NCI-H1694 treated with DMSO at 0.1 percent for 48 hours (cell line): ENCODE measurements at regions not wholly inside any gene's neighbourhood (a gene's known extent, or its start where the extent isn't known, plus 50 kb on each side); places are given as distances from the start of the nearest gene placed in this dataset.

Source experiments
- DNase-seq: peaks from one replicate; lab custom pipeline; 2025; lab: John Stamatoyannopoulos, UW

GRCh38 chr7:80403686-80404241, 108.1 kb downstream of the GNAT3 start:
- no peak for DNase-seq

DNA sequence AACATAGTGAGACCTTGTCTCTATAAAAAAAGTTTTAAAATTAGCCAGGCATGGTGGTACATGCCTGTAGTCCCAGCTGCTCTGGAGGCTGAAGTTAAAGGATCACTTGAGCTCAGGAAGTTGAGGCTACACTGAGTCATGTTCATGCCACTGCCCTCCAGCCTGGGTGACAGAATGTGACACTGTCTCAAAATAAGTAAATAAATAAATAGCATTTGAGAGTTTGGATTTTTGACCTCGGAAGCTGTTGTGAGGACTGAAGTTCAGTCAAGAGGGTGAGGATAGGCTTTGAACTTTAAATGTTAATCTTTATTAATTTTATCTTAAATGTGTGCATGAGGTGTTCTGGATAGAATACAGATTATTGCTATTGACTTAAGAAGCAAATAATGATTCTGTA, 110.2 kb downstream of the GNAT3 start:
- no peak for DNase-seq

GRCh38 chr7:80393786-80394185, 118.1 kb downstream of the GNAT3 start:
- DNase-seq, result no peak

GRCh38 chr7:80392229-80393169, 119.4 kb downstream of the GNAT3 start:
- peak; percentile 68 for DNase-seq

DNA sequence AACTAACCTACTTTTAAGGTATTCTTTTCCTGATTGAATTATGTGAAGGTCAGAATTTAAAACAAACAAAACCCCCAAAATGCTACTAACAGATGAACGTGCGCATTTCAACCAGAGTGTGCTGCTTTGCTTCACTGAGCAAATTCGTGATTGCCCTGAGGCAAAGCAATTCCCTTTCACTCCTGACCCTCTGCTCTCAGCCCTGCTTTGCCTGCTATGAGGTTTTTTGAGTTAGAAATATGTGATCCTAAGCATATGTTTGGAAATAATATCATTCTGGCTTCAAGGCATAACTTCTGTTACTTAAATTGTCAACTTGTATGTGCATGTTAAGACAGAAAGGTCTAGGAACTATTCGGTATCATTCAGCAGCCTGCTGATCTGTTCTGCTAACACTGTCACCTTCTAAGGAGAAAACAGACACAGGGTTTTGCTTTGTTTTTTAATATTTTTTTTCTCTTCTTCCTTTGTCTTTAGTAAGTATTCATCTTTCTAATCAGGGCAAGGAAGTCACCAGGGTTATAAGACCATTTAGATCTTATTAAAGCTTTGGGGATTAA, 124.2 kb downstream of the GNAT3 start:
- peak; percentile 75 for DNase-seq

DNA sequence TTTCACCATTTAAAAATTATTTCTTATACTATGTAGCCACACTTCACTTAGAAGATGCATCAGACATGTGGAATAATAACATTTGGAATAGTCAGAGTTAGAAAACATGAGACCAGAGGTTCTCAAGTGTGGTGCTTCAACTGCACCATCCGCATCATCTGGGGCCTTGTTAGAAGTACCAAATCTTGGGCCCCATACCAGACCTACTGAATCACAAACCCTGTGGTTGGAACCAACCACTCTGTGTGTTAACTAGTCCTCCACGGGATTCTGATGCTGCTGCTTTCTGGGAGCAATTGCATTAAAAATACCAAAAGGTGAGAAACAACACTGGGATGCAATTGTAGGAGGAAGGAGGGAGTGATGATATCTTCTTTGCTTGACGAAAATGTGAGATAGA, 125.2 kb downstream of the GNAT3 start:
- DNase-seq, result no peak

DNA sequence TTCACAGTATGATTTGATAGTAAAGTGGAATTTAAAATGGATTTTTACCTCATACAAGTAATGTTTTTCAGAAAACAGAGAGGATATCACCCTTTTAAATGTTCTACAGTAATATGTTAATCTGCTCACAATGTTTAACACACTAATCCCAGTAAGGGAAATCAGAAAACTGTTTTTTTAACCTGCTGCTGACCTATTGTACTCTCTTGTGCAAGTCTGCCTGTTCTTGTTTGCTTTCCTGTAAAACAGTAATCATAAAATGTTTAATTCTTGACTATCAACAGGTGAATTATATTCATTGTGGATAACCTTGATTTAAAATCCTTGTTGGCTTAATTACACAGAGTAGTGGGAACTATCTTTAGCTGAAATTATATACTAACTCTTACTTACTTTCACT, 126.4 kb downstream of the GNAT3 start:
- DNase-seq, result no peak

- no peak for DNase-seq
Measured at GRCh38 chr7:80380957-80381356, 130.9 kb downstream of the GNAT3 start.

DNA sequence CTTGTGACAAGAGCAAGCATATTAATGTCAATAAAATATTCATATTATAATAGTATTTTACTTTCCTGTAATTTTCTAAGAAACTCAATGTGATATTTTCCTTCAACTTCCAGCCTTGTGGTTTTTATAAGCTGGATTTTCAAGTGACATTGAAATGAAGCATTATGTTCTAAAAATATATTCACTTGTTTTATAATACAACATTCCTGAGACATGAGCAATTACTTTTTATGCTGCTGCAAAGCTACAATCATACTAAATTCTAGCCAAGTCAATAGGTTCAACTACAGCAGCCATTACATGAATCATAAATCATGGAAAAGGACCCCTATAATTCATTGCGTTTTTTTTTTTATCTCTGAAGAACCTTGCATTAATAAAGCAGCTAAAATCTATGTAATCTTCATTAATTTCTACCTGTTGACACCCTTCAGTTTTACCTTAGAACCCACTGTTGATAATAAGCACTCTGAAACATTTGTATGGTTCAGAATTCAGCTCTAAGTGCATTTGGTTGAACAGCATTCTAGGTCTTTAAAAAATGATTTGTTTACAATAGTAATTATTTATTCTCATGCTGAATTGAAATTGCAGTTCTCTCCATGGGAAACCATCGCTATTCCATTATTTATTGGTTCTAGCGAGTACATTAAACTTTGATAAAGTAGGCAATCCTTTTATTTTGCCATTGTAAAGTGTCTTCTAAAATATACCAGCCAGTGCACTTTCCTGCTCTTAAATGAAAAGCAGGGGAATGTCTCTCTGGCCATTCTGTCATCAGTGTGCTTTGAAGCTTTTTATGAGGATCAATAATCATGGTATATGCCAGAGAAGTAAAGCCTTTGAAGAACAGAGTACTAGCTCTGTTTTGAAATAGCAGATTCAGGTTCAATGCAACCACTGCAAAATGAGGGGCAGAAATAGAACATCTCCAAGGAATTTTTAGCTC, 132.6 kb downstream of the GNAT3 start:
- no peak for DNase-seq

DNA sequence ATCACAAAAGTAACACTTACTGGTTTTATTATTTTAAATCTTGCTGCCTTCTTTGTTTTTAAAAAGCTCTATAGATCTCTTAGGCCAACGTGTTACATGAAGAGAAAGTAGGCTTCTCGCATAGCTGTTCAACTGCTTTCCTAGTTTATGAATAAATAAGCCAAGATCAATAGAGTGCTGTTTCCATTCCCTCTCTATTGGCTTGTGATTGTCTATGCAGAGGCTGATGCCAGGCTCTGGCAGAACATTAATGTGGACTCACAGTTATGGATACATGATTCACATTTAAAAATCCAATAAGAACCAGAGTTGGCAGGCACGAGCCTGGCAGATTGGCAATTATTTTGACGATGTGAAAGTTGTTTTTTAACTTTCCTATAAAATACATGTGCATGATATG, 137.5 kb downstream of the GNAT3 start:
- no peak for DNase-seq

- no peak for DNase-seq
Measured at GRCh38 chr7:80373429-80374032, 138.3 kb downstream of the GNAT3 start.

- DNase-seq, result no peak
Measured at GRCh38 chr7:80372415-80372814, 139.4 kb downstream of the GNAT3 start.

- no peak for DNase-seq
Measured at GRCh38 chr7:80370587-80370986, 141.3 kb downstream of the GNAT3 start.

- DNase-seq, result no peak
Measured at GRCh38 chr7:80369321-80369720, 142.5 kb downstream of the GNAT3 start.

DNA sequence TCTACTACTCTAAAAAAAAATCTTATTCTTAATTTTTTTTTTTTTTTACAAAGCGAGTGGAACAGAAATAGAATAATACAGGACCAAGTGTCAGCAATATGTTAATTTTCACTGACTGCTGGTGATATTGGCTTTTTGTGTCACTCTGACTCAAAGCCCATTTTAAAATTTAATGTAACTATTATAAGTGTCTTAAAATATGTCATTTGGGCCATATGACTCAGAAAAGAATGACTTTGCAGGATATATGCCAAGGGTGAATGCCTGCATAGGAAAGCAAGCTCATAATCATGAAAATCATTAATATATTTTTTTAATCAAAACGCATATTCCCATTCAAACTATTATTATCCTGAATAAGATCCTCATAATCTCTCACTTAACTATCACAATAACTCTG, 149.2 kb downstream of the GNAT3 start:
- no peak for DNase-seq

DNA sequence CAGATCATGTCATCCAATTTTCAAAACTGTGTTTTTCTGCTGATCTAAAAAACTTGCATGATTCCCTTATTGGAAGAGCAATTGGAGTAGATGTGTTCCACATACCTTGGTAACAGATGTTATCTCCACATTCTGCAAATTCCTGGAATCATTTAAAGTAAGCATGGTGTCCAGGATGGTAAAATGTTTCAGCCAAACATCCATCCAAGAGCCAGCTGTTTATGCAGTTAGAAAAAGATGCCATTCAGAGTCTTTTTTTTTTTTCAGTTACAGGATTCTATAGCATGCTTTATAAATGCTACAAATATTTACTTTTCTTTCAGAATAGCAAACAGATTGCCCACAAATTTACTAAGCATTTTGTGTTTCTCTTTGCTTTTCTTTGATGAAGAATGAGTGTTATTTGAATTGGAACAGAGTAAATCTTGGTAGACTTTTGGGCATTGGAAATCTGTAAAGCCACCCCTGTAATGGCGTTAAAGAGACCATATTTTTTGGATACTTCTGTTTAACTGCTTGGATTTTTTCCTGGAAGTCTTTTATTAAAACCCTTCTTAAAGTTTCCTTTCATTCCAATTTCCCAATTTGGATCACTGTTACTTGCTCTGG, 149.8 kb downstream of the GNAT3 start:
- DNase-seq, result no peak

DNA sequence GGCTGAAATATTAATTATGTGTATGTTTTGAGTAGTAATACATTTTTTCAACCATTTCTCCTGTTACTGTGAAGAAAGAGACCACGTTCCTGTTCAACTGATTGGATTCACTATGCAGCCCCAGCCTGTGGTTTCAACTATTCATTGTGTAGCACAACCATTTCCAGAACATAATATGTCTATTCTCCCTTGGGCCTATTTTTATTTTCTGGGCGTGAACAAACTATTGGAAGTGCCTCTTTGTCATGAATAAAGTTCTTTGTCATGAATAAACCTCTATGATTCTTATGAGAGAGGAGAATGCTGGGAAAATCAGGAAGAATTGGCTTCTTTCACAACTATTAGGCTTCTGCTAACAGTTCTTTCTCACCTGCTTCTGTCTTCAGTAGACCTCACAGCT, 152.4 kb downstream of the GNAT3 start:
- DNase-seq, result no peak

- no peak for DNase-seq
Measured at GRCh38 chr7:80359029-80359428, 152.8 kb downstream of the GNAT3 start.

DNA sequence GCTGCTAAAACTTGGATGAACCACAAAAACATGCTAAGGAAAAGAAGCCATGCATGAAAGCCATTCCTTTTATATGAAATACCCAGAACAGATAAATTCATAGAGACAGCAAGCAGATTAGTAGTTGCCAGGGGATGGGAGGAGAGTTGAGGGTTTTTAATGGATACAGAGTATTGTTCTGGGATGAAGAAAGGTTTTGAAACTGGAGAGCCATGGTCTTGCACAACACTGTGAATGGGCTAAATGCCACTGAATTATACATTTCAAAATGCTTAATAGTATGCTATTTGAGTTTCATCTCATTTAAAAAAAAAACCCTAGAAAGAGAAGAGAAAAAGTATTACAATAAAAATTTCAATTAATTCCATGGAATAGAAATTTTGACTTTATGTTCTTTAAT, 154.3 kb downstream of the GNAT3 start:
- DNase-seq, result no peak

GRCh38 chr7:80350430-80350829, 161.4 kb downstream of the GNAT3 start:
- DNase-seq, result no peak

GRCh38 chr7:80348223-80348622, 163.6 kb downstream of the GNAT3 start:
- DNase-seq, result no peak
